NCI-H510A treated with DMSO at 0.1 percent for 48 hours (cell line): ENCODE measurements at regions not wholly inside any gene's neighbourhood (a gene's known extent, or its start where the extent isn't known, plus 50 kb on each side); places are given as distances from the start of the nearest gene placed in this dataset.
A peak's percentile ranks its signal among the peaks of the same experiment; 100 is the strongest.

ENCODE experiments used
- DNase-seq: peaks from one replicate; lab custom pipeline; 2025; lab: John Stamatoyannopoulos, UW

- no peak for DNase-seq
Measured at GRCh38 chr7:25752967-25753791, 398.8 kb upstream of the NFE2L3 start.

GRCh38 chr7:25753837-25754236 lies 398.2 kb upstream of the NFE2L3 start:
- no peak for DNase-seq

- no peak for DNase-seq
Measured at GRCh38 chr7:25754333-25754732, 397.7 kb upstream of the NFE2L3 start.

GRCh38 chr7:25754751-25755150 lies 397.2 kb upstream of the NFE2L3 start:
- DNase-seq = no peak

- no peak for DNase-seq
Measured at GRCh38 chr7:25756601-25757000, 395.4 kb upstream of the NFE2L3 start.

- peak; percentile 78 for DNase-seq
Measured at GRCh38 chr7:25758559-25758958, 393.4 kb upstream of the NFE2L3 start.

GRCh38 chr7:25759286-25759685 lies 392.7 kb upstream of the NFE2L3 start:
- DNase-seq = no peak

GRCh38 chr7:25759748-25760147 lies 392.2 kb upstream of the NFE2L3 start:
- DNase-seq = no peak

- no peak for DNase-seq
Measured at GRCh38 chr7:25762511-25763462, 389.2 kb upstream of the NFE2L3 start.

- no peak for DNase-seq
Measured at GRCh38 chr7:25763463-25763860, 388.5 kb upstream of the NFE2L3 start.

GRCh38 chr7:25765110-25765655 lies 386.8 kb upstream of the NFE2L3 start:
- DNase-seq = no peak

- peak; percentile 77 for DNase-seq
Measured at GRCh38 chr7:25770235-25770634, 381.8 kb upstream of the NFE2L3 start.

GRCh38 chr7:25770670-25771069 lies 381.3 kb upstream of the NFE2L3 start:
- no peak for DNase-seq

GRCh38 chr7:25771491-25771890 lies 380.5 kb upstream of the NFE2L3 start:
- no peak for DNase-seq

- DNase-seq = no peak
Measured at GRCh38 chr7:25772802-25773201, 379.2 kb upstream of the NFE2L3 start.

GRCh38 chr7:25774675-25775074 lies 377.3 kb upstream of the NFE2L3 start:
- DNase-seq = no peak

GRCh38 chr7:25775570-25775969 lies 376.4 kb upstream of the NFE2L3 start:
- no peak for DNase-seq

- DNase-seq = no peak
Measured at GRCh38 chr7:25775999-25776743, 375.8 kb upstream of the NFE2L3 start.

GRCh38 chr7:25776744-25777123 lies 375.3 kb upstream of the NFE2L3 start:
- no peak for DNase-seq

- peak; percentile 98 for DNase-seq
Measured at GRCh38 chr7:25777969-25778708, 373.9 kb upstream of the NFE2L3 start.

GRCh38 chr7:25779002-25779546 lies 372.9 kb upstream of the NFE2L3 start:
- no peak for DNase-seq
